NCI-H1417 treated with DMSO at 0.1 percent for 48 hours (cell line): ENCODE measurements at regions not wholly inside any gene's neighbourhood (a gene's known extent, or its start where the extent isn't known, plus 50 kb on each side); places are given as distances from the start of the nearest gene placed in this dataset.

ENCODE experiments used
- DNase-seq: peaks from one replicate; lab custom pipeline; 2025; lab: John Stamatoyannopoulos, UW

GRCh38 chr18:40553029-40553428 is 1402.0 kb upstream of the PIK3C3 start:
- no peak for DNase-seq

GRCh38 chr18:40546875-40547274 is 1408.2 kb upstream of the PIK3C3 start:
- DNase-seq = no peak

- no peak for DNase-seq
Observed at GRCh38 chr18:40534723-40535122, 1420.3 kb upstream of the PIK3C3 start.

GRCh38 chr18:40532046-40532445 is 1423.0 kb upstream of the PIK3C3 start:
- no peak for DNase-seq

GRCh38 chr18:40531051-40531450 is 1424.0 kb upstream of the PIK3C3 start:
- no peak for DNase-seq

- no peak for DNase-seq
Observed at GRCh38 chr18:40529478-40529877, 1425.6 kb upstream of the PIK3C3 start.

GRCh38 chr18:40524881-40525280 is 1430.2 kb upstream of the PIK3C3 start:
- no peak for DNase-seq

GRCh38 chr18:40523287-40523686 is 1431.7 kb upstream of the PIK3C3 start:
- no peak for DNase-seq

GRCh38 chr18:40501026-40501425 is 1454.0 kb upstream of the PIK3C3 start:
- no peak for DNase-seq

GRCh38 chr18:40494603-40495002 is 1460.4 kb upstream of the PIK3C3 start:
- DNase-seq = no peak

- no peak for DNase-seq
Observed at GRCh38 chr18:40493316-40493715, 1461.7 kb upstream of the PIK3C3 start.

GRCh38 chr18:40489301-40489700 is 1465.7 kb upstream of the PIK3C3 start:
- no peak for DNase-seq

- no peak for DNase-seq
Observed at GRCh38 chr18:40485318-40485717, 1469.7 kb upstream of the PIK3C3 start.

GRCh38 chr18:40473221-40474029 is 1481.6 kb upstream of the PIK3C3 start:
- DNase-seq = no peak

- DNase-seq = no peak
Observed at GRCh38 chr18:40470723-40471122, 1484.3 kb upstream of the PIK3C3 start.

GRCh38 chr18:40469851-40470250 is 1485.2 kb upstream of the PIK3C3 start:
- DNase-seq = no peak

- no peak for DNase-seq
Observed at GRCh38 chr18:40469316-40469715, 1485.7 kb upstream of the PIK3C3 start.

- DNase-seq = no peak
Observed at GRCh38 chr18:40464032-40464431, 1491.0 kb upstream of the PIK3C3 start.

GRCh38 chr18:40453903-40454302 is 1501.1 kb upstream of the PIK3C3 start:
- DNase-seq = no peak

GRCh38 chr18:40452599-40452998 is 1502.4 kb upstream of the PIK3C3 start:
- no peak for DNase-seq

GRCh38 chr18:40450751-40451150 is 1504.3 kb upstream of the PIK3C3 start:
- DNase-seq = no peak

GRCh38 chr18:40447820-40448219 is 1507.2 kb upstream of the PIK3C3 start:
- DNase-seq = no peak

GRCh38 chr18:40440088-40440487 is 1514.9 kb upstream of the PIK3C3 start:
- no peak for DNase-seq

GRCh38 chr18:40437517-40437916 is 1517.5 kb upstream of the PIK3C3 start:
- DNase-seq = no peak
